Heart right ventricle (tissue), 16 donors: ENCODE measurements at regions not wholly inside any gene's neighbourhood (a gene's known extent, or its start where the extent isn't known, plus 50 kb on each side); places are given as distances from the start of the nearest gene placed in this dataset.

Experiments
- ATAC-seq, 8 donors: fragments of 200-7000 bp; cut with Tn5 transposase; one replicate each; pipeline ENCODE4 v1.9.1; 2020; ENCODE audit warnings: mild to moderate bottlenecking in 8 of 8, moderate library complexity in 8 of 8, moderate number of reproducible peaks in 1 of 8
- DNase-seq, 2 donors: peaks; one replicate each; pipeline ENCODE4 v3.0.0-alpha.2; 2020
- H3K27ac ChIP-seq, 10 donors: fragments of 200-600 bp; sonication (generic) in 2 of 10; one replicate each; pipeline versions ENCODE4 v1.5.0 to v1.8.0; 2020 to 2022; ENCODE audit warnings: mild to moderate bottlenecking in 3 of 10
- H3K27me3 ChIP-seq, 7 donors: fragments of 200-600 bp; one replicate each; pipeline ENCODE4 v1.8.0; 2021 to 2022; ENCODE audit warnings: mild to moderate bottlenecking in 2 of 7
- H3K36me3 ChIP-seq, 9 donors: fragments of 200-600 bp; sonication (generic) in 1 of 9; one replicate each; pipeline versions ENCODE4 v1.5.0 to v1.8.0; 2020 to 2022; ENCODE audit warnings: mild to moderate bottlenecking in 2 of 9
- H3K4me1 ChIP-seq, 9 donors: fragments of 200-600 bp; sonication (generic) in 1 of 9; one replicate each; pipeline versions ENCODE4 v1.5.0 to v1.8.0; 2020 to 2022; ENCODE audit warnings: mild to moderate bottlenecking in 4 of 9
- H3K4me3 ChIP-seq, 10 donors: fragments of 200-600 bp; sonication (generic) in 2 of 10; one replicate each; pipeline versions ENCODE4 v1.5.0 to v1.8.0; 2020 to 2022; ENCODE audit warnings: mild to moderate bottlenecking in 7 of 10, moderate library complexity in 2 of 10
- H3K9me3 ChIP-seq, 11 donors: fragments of 200-600 bp in 10 of 11; sonication (generic) in 2 of 11; one replicate each; pipeline versions ENCODE4 v1.5.0 to v1.8.0; 2013 to 2022; ENCODE audit warnings: mild to moderate bottlenecking in 2 of 11, control low read depth in 1 of 11, moderate library complexity in 1 of 11
- WGBS, 2 donors: extraction: QIAGEN DNeasy Blood & Tissue Kit; methylation state at CpG; one replicate each; pipeline ENCODE4 v1.1.7; 2013; ENCODE audit warnings: inconsistent platforms in 1 of 2; 5-methylcytosine and 5-hydroxymethylcytosine counted together
- intact Hi-C, 10 donors: fragments of 100-400 bp; cut with DNase I; formaldehyde crosslinking; loops; one replicate each; pipeline versions ENCODE4 v1.11.1 to v1.14.2; 2022
- TF ChIP-seq, protein P1 (sequence below), 9 donors: fragments of 200-600 bp; sonication (generic) in 2 of 9; IDR thresholded peaks; one replicate each; pipeline versions ENCODE4 v1.5.0 to v1.8.0; 2021 to 2022; ENCODE audit warnings: antibody characterized with exemption in 9 of 9, mild to moderate bottlenecking in 5 of 9, moderate library complexity in 1 of 9
- donor health status: Arrhythmogenic right ventricular cardiomyopathy.
- donor health status: ischemic (EF 13 %, LVEDD 7.1; RV severe dilation, severe dysfunction).
- donor health status: healthy with polysubstance abuse.
- donor health status: DM: no; HTN: yes; CAD: no.
- donor health status: DM: no; HTN: no; CAD: no.
- donor health status: ischemic (EF 25% LVEDD 6.9; RV normal size, moderate dysfunction).
- donor health status: ischemic (EF 25% LVEDD 5.7; RV mildly dilated, moderate dysfunction).
- donor health status: healthy.
- donor health status: DM: yes; HTN: yes; CAD: no.
- donor health status: Ischemic cardiomyopathy.
- donor health status: ischemic (EF 35%, LVEDD 5.7; RV mildly dilated, moderate dysfunction).
- donor health status: nonischemic (EF 11% LVEDD 7.7; RV severe dilation, severe dysfunction).
- donor health status: DM: yes; HTN: yes; CAD: no.
- donor health status: PGD.
- donor health status: ischemic (EF 29% LVEDD 5.4; RV normal size, mild dysfunction).
- donor health status: nonischemic (EF 23%, LVEDD 6.1; RV moderate dilation, normal function).

- no peak overlapping the region for H3K27ac ChIP-seq
- H3K4me1 ChIP-seq: no peaks in the 10 kb centered on the region
- no peak overlapping the region for H3K4me3 ChIP-seq
- TF ChIP-seq, protein P1, sequence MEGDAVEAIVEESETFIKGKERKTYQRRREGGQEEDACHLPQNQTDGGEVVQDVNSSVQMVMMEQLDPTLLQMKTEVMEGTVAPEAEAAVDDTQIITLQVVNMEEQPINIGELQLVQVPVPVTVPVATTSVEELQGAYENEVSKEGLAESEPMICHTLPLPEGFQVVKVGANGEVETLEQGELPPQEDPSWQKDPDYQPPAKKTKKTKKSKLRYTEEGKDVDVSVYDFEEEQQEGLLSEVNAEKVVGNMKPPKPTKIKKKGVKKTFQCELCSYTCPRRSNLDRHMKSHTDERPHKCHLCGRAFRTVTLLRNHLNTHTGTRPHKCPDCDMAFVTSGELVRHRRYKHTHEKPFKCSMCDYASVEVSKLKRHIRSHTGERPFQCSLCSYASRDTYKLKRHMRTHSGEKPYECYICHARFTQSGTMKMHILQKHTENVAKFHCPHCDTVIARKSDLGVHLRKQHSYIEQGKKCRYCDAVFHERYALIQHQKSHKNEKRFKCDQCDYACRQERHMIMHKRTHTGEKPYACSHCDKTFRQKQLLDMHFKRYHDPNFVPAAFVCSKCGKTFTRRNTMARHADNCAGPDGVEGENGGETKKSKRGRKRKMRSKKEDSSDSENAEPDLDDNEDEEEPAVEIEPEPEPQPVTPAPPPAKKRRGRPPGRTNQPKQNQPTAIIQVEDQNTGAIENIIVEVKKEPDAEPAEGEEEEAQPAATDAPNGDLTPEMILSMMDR (IDR thresholded peaks at IDR 0.05): no peak
- DNase-seq (no peak), ATAC-seq (no peak)
- no peaks in the 10 kb centered on the region for H3K27me3 ChIP-seq
- no peaks in the 10 kb centered on the region for H3K36me3 ChIP-seq
- intact Hi-C loops: no loop called here
- H3K9me3 ChIP-seq: peaks cover 0 to 4% (median 0%) of the 10 kb centered on the region in 11 donors
Observed at GRCh38 chr5:30891660-30892059, 301.8 kb upstream of the CDH6 start.

GRCh38 chr5:30890377-30890776 is 303.1 kb upstream of the CDH6 start:
- ATAC-seq: no peak
- H3K27ac ChIP-seq: no peak overlapping the region
- TF ChIP-seq, protein P1 (IDR thresholded peaks at IDR 0.05): no peak
- 36 to 37% methylated on average over 2 of the region's 2 CpGs for WGBS, 2 donors
- DNase-seq: no peak
- H3K27me3 ChIP-seq: no peaks in the 10 kb centered on the region
- intact Hi-C loops: no loop called here
- peaks cover 0 to 4% (median 0%) of the 10 kb centered on the region in 11 donors for H3K9me3 ChIP-seq
- no peaks in the 10 kb centered on the region for H3K36me3 ChIP-seq
- H3K4me3 ChIP-seq: no peak overlapping the region
- H3K4me1 ChIP-seq: no peaks in the 10 kb centered on the region

- H3K4me1 ChIP-seq: peaks cover 0 to 5% (median 0%) of the 10 kb centered on the region in 9 donors
- 80 to 85% methylated on average over 3 of the region's 3 CpGs for WGBS, 2 donors
- TF ChIP-seq, protein P1 (IDR thresholded peaks at IDR 0.05): no peak
- ATAC-seq (no peak), DNase-seq (no peak)
- H3K4me3 ChIP-seq: no peak overlapping the region
- H3K36me3 ChIP-seq: no peaks in the 10 kb centered on the region
- intact Hi-C loops: no loop called here
- H3K27ac ChIP-seq: no peak overlapping the region
- H3K9me3 ChIP-seq: peaks cover 0 to 17% (median 0%) of the 10 kb centered on the region in 11 donors
- no peaks in the 10 kb centered on the region for H3K27me3 ChIP-seq
Observed at GRCh38 chr5:30880514-30880913, 313.0 kb upstream of the CDH6 start.

DNA sequence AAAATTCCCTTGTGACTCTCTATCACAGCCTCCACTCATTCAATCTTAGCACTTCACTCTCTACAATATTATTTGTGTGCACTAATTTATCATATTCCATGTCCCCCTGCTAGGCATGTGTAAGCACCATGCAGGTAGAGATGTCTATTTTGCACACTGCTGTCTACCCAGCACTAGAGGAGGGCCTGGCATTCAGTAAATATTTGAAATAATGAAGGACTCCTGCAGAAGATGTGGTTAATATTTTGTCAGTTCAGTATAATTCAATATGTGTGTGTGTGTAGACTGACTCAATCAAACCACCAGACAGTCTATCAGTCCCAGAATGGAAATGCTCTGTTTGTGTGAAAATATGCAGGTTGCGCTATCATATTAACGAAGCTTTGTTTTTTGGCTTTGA is 313.6 kb upstream of the CDH6 start:
- Histone ChIP-seq H3K4me3 (no peak overlapping the region), H3K9me3 (peaks cover 0 to 17% (median 0%) of the 10 kb centered on the region in 11 donors), H3K27me3 (no peaks in the 10 kb centered on the region), H3K36me3 (no peaks in the 10 kb centered on the region), H3K27ac (no peak overlapping the region), H3K4me1 (peaks cover 0 to 5% (median 0%) of the 10 kb centered on the region in 9 donors)
- intact Hi-C loops: loop anchor here in 1 of 10 donors (5.0 kb wide), 1 partner anchor 877 kb away; no protein-coding TSS in a partner anchor
- TF ChIP-seq, protein P1 (IDR thresholded peaks at IDR 0.05): no peak
- ATAC-seq (no peak), DNase-seq (no peak)
- WGBS, 2 donors: 88 to 93% methylated on average over 2 of the region's 2 CpGs
